SIG-M5 treated with dmso at 0.1 percent for 504 hours (cell line): ENCODE measurements at regions not wholly inside any gene's neighbourhood (a gene's known extent, or its start where the extent isn't known, plus 50 kb on each side); places are given as distances from the start of the nearest gene placed in this dataset.
"Not testable (repeated sequence)": the region's sequence is repeated elsewhere in the genome, so short reads cannot be mapped to it uniquely, and the experiment has no call there.

Experiments used
- DNase-seq: peaks from one replicate; lab custom pipeline; 2025; ENCODE audit not compliant: unreplicated experiment; lab: John Stamatoyannopoulos, UW

GRCh38 chrX:39264023-39264422, 462.8 kb downstream of the MID1IP1 start:
- DNase-seq, result no peak

- DNase-seq, result no peak
Observed at GRCh38 chrX:39267176-39267575, 465.9 kb downstream of the MID1IP1 start.

GRCh38 chrX:39268207-39268606, 466.9 kb downstream of the MID1IP1 start:
- no peak for DNase-seq

GRCh38 chrX:39275500-39276068, 474.3 kb downstream of the MID1IP1 start:
- no peak for DNase-seq

- not testable (repeated sequence) for DNase-seq
Observed at GRCh38 chrX:39277685-39278390, 476.6 kb downstream of the MID1IP1 start.

- DNase-seq, result no peak
Observed at GRCh38 chrX:39283239-39283638, 482.0 kb downstream of the MID1IP1 start.

- no peak for DNase-seq
Observed at GRCh38 chrX:39288592-39288991, 487.3 kb downstream of the MID1IP1 start.

- no peak for DNase-seq
Observed at GRCh38 chrX:39289827-39290226, 488.6 kb downstream of the MID1IP1 start.

GRCh38 chrX:39293203-39293602, 491.9 kb downstream of the MID1IP1 start:
- DNase-seq, result no peak

- DNase-seq, result no peak
Observed at GRCh38 chrX:39296472-39296871, 495.2 kb downstream of the MID1IP1 start.

- DNase-seq, result no peak
Observed at GRCh38 chrX:39298821-39299220, 497.6 kb downstream of the MID1IP1 start.

- DNase-seq, result no peak
Observed at GRCh38 chrX:39299615-39300014, 498.4 kb downstream of the MID1IP1 start.

GRCh38 chrX:39301036-39301435, 499.8 kb downstream of the MID1IP1 start:
- no peak for DNase-seq

GRCh38 chrX:39302838-39303237, 501.6 kb downstream of the MID1IP1 start:
- DNase-seq, result no peak

- no peak for DNase-seq
Observed at GRCh38 chrX:39304746-39305145, 503.5 kb downstream of the MID1IP1 start.

- no peak for DNase-seq
Observed at GRCh38 chrX:39307488-39307887, 506.2 kb downstream of the MID1IP1 start.

- DNase-seq, result no peak
Observed at GRCh38 chrX:39308126-39308525, 506.9 kb downstream of the MID1IP1 start.

- DNase-seq, result no peak
Observed at GRCh38 chrX:39309018-39309635, 507.9 kb downstream of the MID1IP1 start.

- no peak for DNase-seq
Observed at GRCh38 chrX:39309721-39310152, 508.5 kb downstream of the MID1IP1 start.

GRCh38 chrX:39310891-39311290, 509.6 kb downstream of the MID1IP1 start:
- DNase-seq, result no peak

- DNase-seq, result no peak
Observed at GRCh38 chrX:39311646-39312045, 510.4 kb downstream of the MID1IP1 start.

GRCh38 chrX:39313146-39313545, 511.9 kb downstream of the MID1IP1 start:
- no peak for DNase-seq
